HG02973 (cell line): ENCODE measurements at regions not wholly inside any gene's neighbourhood (a gene's known extent, or its start where the extent isn't known, plus 50 kb on each side); places are given as distances from the start of the nearest gene placed in this dataset.
"Not testable (repeated sequence)": the region's sequence is repeated elsewhere in the genome, so short reads cannot be mapped to it uniquely, and the experiment has no call there.

Experiments
- ATAC-seq: cut with Tn5 transposase; IDR thresholded peaks from one replicate; pipeline ENCODE4 v1.9.1; 2021; ENCODE audit warnings: moderate library complexity; ENCODE audit not compliant: unreplicated experiment

- ATAC-seq, result no peak
These were observed 711.7 kb downstream of the EDEM1 start for GRCh38 chr3:5899014-5899761.

- ATAC-seq, result no peak
These were observed 730.4 kb downstream of the EDEM1 start for GRCh38 chr3:5917932-5918331.

GRCh38 chr3:5918626-5919025, 731.1 kb downstream of the EDEM1 start:
- no peak for ATAC-seq

- ATAC-seq, result no peak
These were observed 741.5 kb downstream of the EDEM1 start for GRCh38 chr3:5929027-5929426.

GRCh38 chr3:5944061-5944460, 756.6 kb downstream of the EDEM1 start:
- ATAC-seq, result not testable (repeated sequence)

- ATAC-seq, result no peak
These were observed 760.6 kb downstream of the EDEM1 start for GRCh38 chr3:5948084-5948483.

- ATAC-seq, result no peak
These were observed 763.5 kb downstream of the EDEM1 start for GRCh38 chr3:5951026-5951425.

- no peak for ATAC-seq
These were observed 785.1 kb downstream of the EDEM1 start for GRCh38 chr3:5972586-5972985.

GRCh38 chr3:5974630-5975322, 787.3 kb downstream of the EDEM1 start:
- no peak for ATAC-seq

GRCh38 chr3:5977331-5977730, 789.8 kb downstream of the EDEM1 start:
- no peak for ATAC-seq

- ATAC-seq, result no peak
These were observed 793.0 kb downstream of the EDEM1 start for GRCh38 chr3:5980475-5980874.

- ATAC-seq, result no peak
These were observed 807.1 kb downstream of the EDEM1 start for GRCh38 chr3:5994651-5995050.

- ATAC-seq, result no peak
These were observed 830.9 kb downstream of the EDEM1 start for GRCh38 chr3:6018456-6018855.

GRCh38 chr3:6022621-6023020, 835.1 kb downstream of the EDEM1 start:
- no peak for ATAC-seq

GRCh38 chr3:6025032-6025431, 835.9 kb upstream of the GRM7 start:
- no peak for ATAC-seq

- ATAC-seq, result not testable (repeated sequence)
These were observed 830.3 kb upstream of the GRM7 start for GRCh38 chr3:6030648-6031047.

- no peak for ATAC-seq
These were observed 825.3 kb upstream of the GRM7 start for GRCh38 chr3:6035626-6036025.

- no peak for ATAC-seq
These were observed 820.9 kb upstream of the GRM7 start for GRCh38 chr3:6039971-6040370.

- no peak for ATAC-seq
These were observed 819.0 kb upstream of the GRM7 start for GRCh38 chr3:6041894-6042293.

- no peak for ATAC-seq
These were observed 813.9 kb upstream of the GRM7 start for GRCh38 chr3:6047016-6047415.

- no peak for ATAC-seq
These were observed 800.7 kb upstream of the GRM7 start for GRCh38 chr3:6060251-6060650.
